ENCODE measurements at regions not wholly inside any gene's neighbourhood (a gene's known extent, or its start where the extent isn't known, plus 50 kb on each side); places are given as distances from the start of the nearest gene placed in this dataset.

- DNase-seq: no peak
These were observed 61.9 kb upstream of the PTPRZ1 start for GRCh38 chr7:121810831-121811672.

- no peak for DNase-seq
These were observed 65.9 kb upstream of the PTPRZ1 start for GRCh38 chr7:121807078-121807477.

- DNase-seq: no peak
These were observed 69.9 kb upstream of the PTPRZ1 start for GRCh38 chr7:121803039-121803438.

- no peak for DNase-seq
These were observed 71.9 kb upstream of the PTPRZ1 start for GRCh38 chr7:121800916-121801675.

- DNase-seq: no peak
These were observed 74.1 kb upstream of the PTPRZ1 start for GRCh38 chr7:121798896-121799295.

- DNase-seq: no peak
These were observed 74.5 kb upstream of the PTPRZ1 start for GRCh38 chr7:121798453-121798840.

- no peak for DNase-seq
These were observed 75.1 kb upstream of the PTPRZ1 start for GRCh38 chr7:121797657-121798452.

- DNase-seq: no peak
These were observed 75.9 kb upstream of the PTPRZ1 start for GRCh38 chr7:121796936-121797656.

- no peak for DNase-seq
These were observed 76.6 kb upstream of the PTPRZ1 start for GRCh38 chr7:121796381-121796780.

GRCh38 chr7:121795736-121796135 lies 77.2 kb upstream of the PTPRZ1 start:
- DNase-seq: no peak

GRCh38 chr7:121793716-121794115 lies 79.2 kb upstream of the PTPRZ1 start:
- no peak for DNase-seq

- no peak for DNase-seq
These were observed 95.3 kb upstream of the PTPRZ1 start for GRCh38 chr7:121777672-121778071.

GRCh38 chr7:121774563-121774962 lies 98.4 kb upstream of the PTPRZ1 start:
- no peak for DNase-seq

- no peak for DNase-seq
These were observed 106.3 kb upstream of the PTPRZ1 start for GRCh38 chr7:121766676-121767075.

GRCh38 chr7:121761399-121761798 lies 111.6 kb upstream of the PTPRZ1 start:
- DNase-seq: no peak

- no peak for DNase-seq
These were observed 117.0 kb upstream of the PTPRZ1 start for GRCh38 chr7:121755818-121756552.

GRCh38 chr7:121755286-121755685 lies 117.7 kb upstream of the PTPRZ1 start:
- no peak for DNase-seq

- DNase-seq: no peak
These were observed 119.0 kb upstream of the PTPRZ1 start for GRCh38 chr7:121753944-121754343.

GRCh38 chr7:121752706-121753105 lies 120.3 kb upstream of the PTPRZ1 start:
- DNase-seq: no peak

GRCh38 chr7:121748546-121748945 lies 124.4 kb upstream of the PTPRZ1 start:
- no peak for DNase-seq

GRCh38 chr7:121745856-121746255 lies 127.1 kb upstream of the PTPRZ1 start:
- no peak for DNase-seq

GRCh38 chr7:121744877-121745276 lies 128.1 kb upstream of the PTPRZ1 start:
- no peak for DNase-seq

Measured in T-helper 2 cell (primary cell).